HG03095 (cell line): ENCODE measurements at regions not wholly inside any gene's neighbourhood (a gene's known extent, or its start where the extent isn't known, plus 50 kb on each side); places are given as distances from the start of the nearest gene placed in this dataset.
"Not testable (repeated sequence)": the region's sequence is repeated elsewhere in the genome, so short reads cannot be mapped to it uniquely, and the experiment has no call there.

ENCODE experiments used
- ATAC-seq: cut with Tn5 transposase; IDR thresholded peaks from one replicate; pipeline ENCODE4 v1.9.1; 2021; ENCODE audit warnings: moderate library complexity; ENCODE audit not compliant: unreplicated experiment

- ATAC-seq: no peak
Measured at GRCh38 chr20:56724241-56724757, 95.2 kb downstream of the TFAP2C start.

GRCh38 chr20:56730003-56730402 lies 100.9 kb downstream of the TFAP2C start:
- no peak for ATAC-seq

GRCh38 chr20:56730996-56731395 lies 101.9 kb downstream of the TFAP2C start:
- no peak for ATAC-seq

- no peak for ATAC-seq
Measured at GRCh38 chr20:56731476-56731875, 102.4 kb downstream of the TFAP2C start.

GRCh38 chr20:56733967-56734366 lies 104.9 kb downstream of the TFAP2C start:
- ATAC-seq: no peak

GRCh38 chr20:56735084-56735642 lies 106.1 kb downstream of the TFAP2C start:
- ATAC-seq: no peak

GRCh38 chr20:56736285-56736857 lies 107.3 kb downstream of the TFAP2C start:
- ATAC-seq: no peak

- ATAC-seq: not testable (repeated sequence)
Measured at GRCh38 chr20:56744325-56744821, 115.3 kb downstream of the TFAP2C start.

- no peak for ATAC-seq
Measured at GRCh38 chr20:56748476-56749377, 119.6 kb downstream of the TFAP2C start.

GRCh38 chr20:56750430-56750829 lies 121.3 kb downstream of the TFAP2C start:
- no peak for ATAC-seq

GRCh38 chr20:56752274-56752673 lies 123.2 kb downstream of the TFAP2C start:
- ATAC-seq: no peak

GRCh38 chr20:56755201-56755600 lies 126.1 kb downstream of the TFAP2C start:
- ATAC-seq: no peak

GRCh38 chr20:56756658-56757057 lies 127.6 kb downstream of the TFAP2C start:
- not testable (repeated sequence) for ATAC-seq

- no peak for ATAC-seq
Measured at GRCh38 chr20:56758706-56759105, 129.6 kb downstream of the TFAP2C start.

GRCh38 chr20:56759741-56760278 lies 130.7 kb downstream of the TFAP2C start:
- ATAC-seq: no peak

GRCh38 chr20:56760610-56761009 lies 131.5 kb downstream of the TFAP2C start:
- ATAC-seq: no peak

GRCh38 chr20:56761393-56761792 lies 132.3 kb downstream of the TFAP2C start:
- no peak for ATAC-seq

GRCh38 chr20:56762401-56762800 lies 133.3 kb downstream of the TFAP2C start:
- no peak for ATAC-seq

GRCh38 chr20:56762829-56763228 lies 133.7 kb downstream of the TFAP2C start:
- ATAC-seq: no peak

- no peak for ATAC-seq
Measured at GRCh38 chr20:56764671-56765070, 135.6 kb downstream of the TFAP2C start.
